MM.1S (cell line): ENCODE measurements at regions not wholly inside any gene's neighbourhood (a gene's known extent, or its start where the extent isn't known, plus 50 kb on each side); places are given as distances from the start of the nearest gene placed in this dataset.

ENCODE experiments used
- DNase-seq: peaks from one replicate; pipeline ENCODE4 v3.0.0-alpha.2; 2015
- H2AFZ ChIP-seq: fragments of 300-600 bp; sonication (generic); 2 replicates; pipeline ENCODE4 v1.6.0; 2016; ENCODE audit warnings: antibody characterized with exemption, low read length
- H3F3A ChIP-seq: fragments of 300-600 bp; sonication (generic); 2 replicates; pipeline ENCODE4 v1.6.1; 2016; ENCODE audit warnings: mild to moderate bottlenecking, antibody characterized with exemption, low read length, moderate library complexity, mixed read lengths; ENCODE audit not compliant: insufficient read depth
- H3K27ac ChIP-seq: fragments of 300-600 bp; sonication (generic); 2 replicates; pipeline ENCODE4 v1.5.1; 2016; ENCODE audit warnings: mild to moderate bottlenecking, low read length
- H3K27me3 ChIP-seq: fragments of 300-600 bp; sonication (generic); replicated peaks from 2 replicates; pipeline ENCODE4 v1.6.0; 2016; ENCODE audit warnings: low read length; ENCODE audit not compliant: insufficient read depth
- H3K36me3 ChIP-seq: fragments of 300-600 bp; sonication (generic); replicated peaks from 2 replicates; pipeline ENCODE4 v1.6.1; 2016; ENCODE audit warnings: mild to moderate bottlenecking, low read length, mixed read lengths; ENCODE audit not compliant: insufficient read depth
- H3K4me1 ChIP-seq: fragments of 300-600 bp; sonication (generic); 2 replicates; pipeline ENCODE4 v1.6.1; 2016; ENCODE audit warnings: low read length, mixed read lengths
- H3K4me2 ChIP-seq: fragments of 300-600 bp; sonication (generic); 2 replicates; pipeline ENCODE4 v1.6.0; 2016; ENCODE audit warnings: low read depth, low read length
- H3K4me3 ChIP-seq: fragments of 300-600 bp; sonication (generic); 2 replicates; pipeline ENCODE4 v1.5.1; 2016; ENCODE audit warnings: low read length, mixed read lengths
- H3K79me2 ChIP-seq: fragments of 300-600 bp; sonication (generic); 2 replicates; pipeline ENCODE4 v1.6.1; 2016; ENCODE audit warnings: mixed run types, low read length, mixed read lengths
- H3K9ac ChIP-seq: fragments of 300-600 bp; sonication (generic); 2 replicates; pipeline ENCODE4 v1.6.1; 2016; ENCODE audit warnings: low read length, mixed read lengths
- H3K9me2 ChIP-seq: fragments of 300-600 bp; sonication (generic); replicated peaks from 2 replicates; pipeline ENCODE4 v1.6.1; 2016; ENCODE audit warnings: mild to moderate bottlenecking, low read length, mixed read lengths; ENCODE audit not compliant: insufficient read depth
- H3K9me3 ChIP-seq: fragments of 300-600 bp; sonication (generic); replicated peaks from 2 replicates; pipeline ENCODE4 v1.6.1; 2016; ENCODE audit warnings: mild to moderate bottlenecking, low read length, mixed read lengths; ENCODE audit not compliant: insufficient read depth
- H4K20me1 ChIP-seq: fragments of 300-600 bp; sonication (generic); 2 replicates; pipeline ENCODE4 v1.6.1; 2016; ENCODE audit warnings: mild to moderate bottlenecking, low read length, moderate library complexity, mixed read lengths; ENCODE audit not compliant: insufficient read depth
- EZH2 ChIP-seq: fragments of 300-600 bp; sonication (generic); optimal IDR thresholded peaks from 2 replicates; pipeline ENCODE3; 2017; ENCODE audit warnings: low read depth, mild to moderate bottlenecking, antibody characterized with exemption, low read length, mixed read lengths
- EZH2phosphoT487 ChIP-seq: fragments of 300-600 bp; sonication (generic); IDR thresholded peaks from 2 replicates; pipeline ENCODE4 v1.6.1; 2018; ENCODE audit warnings: antibody characterized with exemption, low read length
- TF ChIP-seq, protein P1 (sequence below): fragments of 300-600 bp; sonication (generic); IDR thresholded peaks from 2 replicates; pipeline ENCODE4 v1.5.1; 2016; ENCODE audit warnings: antibody characterized with exemption, low read length, mixed read lengths

- Histone ChIP-seq H3K4me3 (no peak overlapping the region), H3K9me2 (no peaks in the 10 kb centered on the region), H3K27ac (no peak overlapping the region; the same call in 1 of the 2 replicates), H3K9ac (no peak overlapping the region), H3F3A (no peaks in the 10 kb centered on the region), H2AFZ (peak overlapping the region; percentile 13; the same call in 1 of the 2 replicates), H3K4me2 (no peak overlapping the region), H3K9me3 (no peaks in the 10 kb centered on the region), H3K79me2 (no peaks in the 10 kb centered on the region), H4K20me1 (no peaks in the 10 kb centered on the region), H3K27me3 (no peaks in the 10 kb centered on the region), H3K4me1 (no peaks in the 10 kb centered on the region), H3K36me3 (no peaks in the 10 kb centered on the region)
- TF ChIP-seq, protein P1, sequence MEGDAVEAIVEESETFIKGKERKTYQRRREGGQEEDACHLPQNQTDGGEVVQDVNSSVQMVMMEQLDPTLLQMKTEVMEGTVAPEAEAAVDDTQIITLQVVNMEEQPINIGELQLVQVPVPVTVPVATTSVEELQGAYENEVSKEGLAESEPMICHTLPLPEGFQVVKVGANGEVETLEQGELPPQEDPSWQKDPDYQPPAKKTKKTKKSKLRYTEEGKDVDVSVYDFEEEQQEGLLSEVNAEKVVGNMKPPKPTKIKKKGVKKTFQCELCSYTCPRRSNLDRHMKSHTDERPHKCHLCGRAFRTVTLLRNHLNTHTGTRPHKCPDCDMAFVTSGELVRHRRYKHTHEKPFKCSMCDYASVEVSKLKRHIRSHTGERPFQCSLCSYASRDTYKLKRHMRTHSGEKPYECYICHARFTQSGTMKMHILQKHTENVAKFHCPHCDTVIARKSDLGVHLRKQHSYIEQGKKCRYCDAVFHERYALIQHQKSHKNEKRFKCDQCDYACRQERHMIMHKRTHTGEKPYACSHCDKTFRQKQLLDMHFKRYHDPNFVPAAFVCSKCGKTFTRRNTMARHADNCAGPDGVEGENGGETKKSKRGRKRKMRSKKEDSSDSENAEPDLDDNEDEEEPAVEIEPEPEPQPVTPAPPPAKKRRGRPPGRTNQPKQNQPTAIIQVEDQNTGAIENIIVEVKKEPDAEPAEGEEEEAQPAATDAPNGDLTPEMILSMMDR = no peak
- TF ChIP-seq EZH2 (no peak), EZH2phosphoT487 (no peak)
- peak; percentile 25 for DNase-seq
Observed at GRCh38 chr4:55752810-55753209, 66.8 kb upstream of the EXOC1L start.

DNA sequence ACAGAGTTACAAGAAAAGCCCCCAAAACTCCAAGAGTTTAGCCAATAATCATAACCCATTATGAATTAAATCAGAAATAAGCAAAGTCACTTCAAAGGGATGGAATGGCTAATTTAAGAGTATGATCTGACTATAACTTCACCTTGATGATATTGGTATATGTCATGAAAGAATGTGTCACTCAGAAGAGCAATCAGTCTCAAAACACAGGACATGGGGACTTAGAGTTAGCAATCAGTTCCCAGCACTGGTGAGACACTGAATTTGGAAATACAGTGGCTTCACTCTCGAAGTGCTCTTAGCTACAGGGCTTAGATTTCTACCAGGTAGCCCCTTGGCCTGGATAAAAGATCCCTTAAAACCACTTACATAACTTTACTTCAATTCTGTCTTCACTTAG is 65.7 kb upstream of the EXOC1L start:
- TF ChIP-seq EZH2 = no peak
- no peak for TF ChIP-seq EZH2phosphoT487
- TF ChIP-seq, protein P1 = no peak
- no peak overlapping the region for H3K9ac ChIP-seq
- H3K36me3 ChIP-seq = no peaks in the 10 kb centered on the region
- no peaks in the 10 kb centered on the region for H3K4me1 ChIP-seq
- no peaks in the 10 kb centered on the region for H3K79me2 ChIP-seq
- no peaks in the 10 kb centered on the region for H4K20me1 ChIP-seq
- no peak overlapping the region for H3K4me2 ChIP-seq
- no peak overlapping the region for H3K27ac ChIP-seq
- H3F3A ChIP-seq = no peaks in the 10 kb centered on the region
- no peaks in the 10 kb centered on the region for H3K9me2 ChIP-seq
- H3K4me3 ChIP-seq = no peak overlapping the region
- no peaks in the 10 kb centered on the region for H3K9me3 ChIP-seq
- H3K27me3 ChIP-seq = no peaks in the 10 kb centered on the region
- H2AFZ ChIP-seq = no peak overlapping the region
- DNase-seq = no peak

DNA sequence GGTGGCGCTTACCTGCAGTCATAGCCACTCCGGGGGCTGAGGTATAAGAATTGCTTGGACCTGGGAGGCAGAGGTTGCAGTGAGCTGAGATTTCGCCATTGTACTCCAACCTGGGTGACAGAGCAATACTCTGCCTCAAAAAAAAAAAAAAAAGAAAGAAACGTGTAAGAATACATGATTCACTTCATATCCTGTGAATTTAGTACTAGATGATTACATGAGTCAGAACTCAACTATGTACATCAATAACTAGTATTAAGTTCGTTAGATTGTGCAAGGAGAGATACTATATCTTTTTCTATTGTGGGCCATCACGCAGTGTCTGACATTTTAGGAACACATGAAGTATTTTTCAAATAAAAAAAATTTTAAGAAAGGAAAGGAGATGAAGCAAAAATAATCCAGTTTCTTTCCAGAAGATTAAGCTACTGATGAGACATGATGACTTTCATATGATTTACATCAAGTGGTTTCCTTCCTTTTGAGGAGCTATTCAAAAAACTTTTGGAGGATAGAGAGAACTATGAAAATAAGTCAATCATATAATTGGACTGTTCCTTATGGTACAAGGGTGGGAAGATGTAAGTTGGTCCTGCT is 64.7 kb upstream of the EXOC1L start:
- Histone ChIP-seq H3K9ac (no peak overlapping the region), H4K20me1 (no peaks in the 10 kb centered on the region), H3K36me3 (no peaks in the 10 kb centered on the region), H3K4me1 (no peaks in the 10 kb centered on the region), H3K79me2 (no peaks in the 10 kb centered on the region), H2AFZ (no peak overlapping the region), H3K4me3 (no peak overlapping the region), H3K27ac (no peak overlapping the region), H3K9me3 (no peaks in the 10 kb centered on the region), H3K27me3 (no peaks in the 10 kb centered on the region), H3F3A (no peaks in the 10 kb centered on the region), H3K4me2 (no peak overlapping the region), H3K9me2 (no peaks in the 10 kb centered on the region)
- TF ChIP-seq EZH2phosphoT487 (no peak), EZH2 (no peak)
- TF ChIP-seq, protein P1 = no peak
- DNase-seq = no peak
